Activated T-cell treated with anti-CD3 and anti-CD28 coated beads, Interleukin-2, amount 50 U/mL, for 48 hours (primary cell): ENCODE measurements at regions not wholly inside any gene's neighbourhood (a gene's known extent, or its start where the extent isn't known, plus 50 kb on each side); places are given as distances from the start of the nearest gene placed in this dataset.
"Not testable (repeated sequence)": the region's sequence is repeated elsewhere in the genome, so short reads cannot be mapped to it uniquely, and the experiment has no call there.

Experiments used
- DNase-seq, 2 experiments: peaks; one replicate each; pipeline ENCODE4 v3.0.0-alpha.2; 2020

DNA sequence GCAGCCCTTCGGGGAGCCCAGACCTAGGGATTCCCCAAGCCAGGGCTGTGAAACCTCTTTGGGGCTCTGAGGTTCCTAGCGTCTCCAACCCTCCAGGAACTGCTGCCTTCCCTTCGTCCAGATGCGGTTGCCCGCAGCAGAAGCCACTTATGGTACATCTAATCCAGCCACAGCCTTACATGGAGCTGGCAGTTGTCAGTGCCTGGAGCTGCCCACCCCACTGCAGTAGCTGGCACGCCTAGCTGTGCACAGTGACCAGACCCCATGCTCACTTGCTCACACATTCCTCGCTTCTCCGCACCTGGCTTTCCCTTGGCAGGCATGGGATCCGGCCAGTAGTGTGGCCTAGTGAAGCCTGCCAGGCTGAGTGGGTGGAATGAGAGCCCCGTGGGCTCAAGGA lies 547.6 kb downstream of the TBC1D32 start:
- no peak for DNase-seq

DNA sequence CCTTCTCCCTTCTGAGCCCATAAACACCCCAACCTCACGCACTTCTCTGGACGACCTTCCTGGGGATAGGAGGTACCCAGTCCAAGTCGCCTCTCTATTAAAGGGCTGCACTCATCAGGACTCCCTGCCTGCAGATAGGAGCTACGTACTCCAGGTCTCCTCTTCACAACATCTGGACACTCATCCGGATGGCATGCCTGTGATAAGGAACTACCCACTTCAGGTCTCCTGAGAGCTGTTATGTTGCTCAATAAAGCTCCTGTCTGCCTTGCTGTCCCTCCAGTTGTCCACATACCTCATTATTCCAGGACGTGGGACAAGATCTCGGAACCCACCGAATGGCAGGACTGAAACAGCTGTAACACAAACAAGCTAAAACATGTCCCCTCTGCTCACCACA lies 548.0 kb downstream of the TBC1D32 start:
- no peak for DNase-seq

DNA sequence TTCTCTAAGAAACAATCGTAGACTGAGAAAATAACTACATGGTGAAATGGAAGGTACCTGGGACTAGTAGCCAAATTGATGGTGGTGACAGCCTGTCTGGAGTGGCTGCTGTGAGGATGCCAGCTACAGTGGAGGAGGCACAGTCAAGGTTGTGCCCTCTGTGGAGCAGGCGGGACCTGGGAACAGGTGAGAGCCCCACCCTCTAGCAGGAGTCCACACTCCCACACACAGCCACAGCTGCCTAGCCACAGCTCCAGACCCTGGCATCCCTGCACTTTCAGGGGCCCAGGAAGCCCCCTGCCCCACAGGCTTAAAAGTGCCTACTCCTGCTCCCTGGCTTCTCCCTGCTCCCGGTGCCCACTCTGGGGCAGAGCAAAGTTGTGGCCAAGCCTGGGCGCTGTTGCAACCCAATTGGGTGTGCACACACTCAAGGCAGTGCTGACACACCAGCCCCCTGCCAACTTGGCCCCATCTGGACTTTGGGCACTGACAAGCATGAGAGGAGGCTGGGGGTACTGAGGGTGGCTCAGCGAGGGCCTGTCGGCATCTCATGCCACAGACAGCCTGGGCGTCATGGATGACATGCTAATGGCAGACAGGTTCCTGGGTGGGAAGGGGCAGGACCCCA lies 548.7 kb downstream of the TBC1D32 start:
- DNase-seq: no peak

DNA sequence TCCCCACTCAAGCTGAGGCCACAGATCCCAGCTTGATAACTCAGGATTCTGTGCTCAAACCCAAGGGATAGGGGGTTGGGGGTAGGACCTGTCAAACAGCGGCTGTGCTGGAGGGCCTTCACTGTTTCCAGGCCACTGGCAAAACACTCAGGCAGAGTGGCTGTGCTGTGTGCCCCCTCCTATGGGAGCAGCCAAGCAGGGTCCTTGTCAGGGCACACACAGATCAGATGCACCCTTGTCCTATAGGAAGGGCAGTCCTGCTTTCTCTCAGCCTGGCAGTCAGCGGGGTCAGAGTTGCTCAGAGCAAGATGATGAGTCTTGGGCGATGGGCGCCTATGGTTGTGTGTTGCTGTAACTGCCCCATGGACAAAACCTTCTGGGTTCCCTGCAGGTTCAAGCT lies 554.8 kb downstream of the TBC1D32 start:
- no peak for DNase-seq

GRCh38 chr6:120775698-120776097 lies 558.6 kb downstream of the TBC1D32 start:
- DNase-seq: no peak

DNA sequence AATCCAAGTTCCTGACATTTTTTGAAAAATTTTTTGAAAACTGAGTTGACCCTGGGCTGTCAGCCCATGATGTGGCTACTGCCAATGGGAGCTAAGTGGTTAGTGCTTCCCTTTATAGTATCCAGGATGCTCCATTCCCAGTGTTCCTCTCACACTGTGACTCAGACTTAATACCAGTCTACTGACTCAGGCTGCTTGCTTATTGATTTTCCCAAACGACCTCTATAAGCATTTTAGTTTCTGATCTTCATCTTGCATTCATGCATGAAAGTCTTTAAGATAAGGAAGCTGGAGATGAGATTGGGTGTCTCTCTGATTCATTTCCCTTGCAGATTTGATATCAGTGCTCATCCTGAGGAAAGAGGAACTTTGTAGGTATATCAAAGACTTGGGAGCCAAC lies 560.0 kb downstream of the TBC1D32 start:
- DNase-seq: no peak

GRCh38 chr6:120771019-120771418 lies 563.3 kb downstream of the TBC1D32 start:
- DNase-seq: no peak

DNA sequence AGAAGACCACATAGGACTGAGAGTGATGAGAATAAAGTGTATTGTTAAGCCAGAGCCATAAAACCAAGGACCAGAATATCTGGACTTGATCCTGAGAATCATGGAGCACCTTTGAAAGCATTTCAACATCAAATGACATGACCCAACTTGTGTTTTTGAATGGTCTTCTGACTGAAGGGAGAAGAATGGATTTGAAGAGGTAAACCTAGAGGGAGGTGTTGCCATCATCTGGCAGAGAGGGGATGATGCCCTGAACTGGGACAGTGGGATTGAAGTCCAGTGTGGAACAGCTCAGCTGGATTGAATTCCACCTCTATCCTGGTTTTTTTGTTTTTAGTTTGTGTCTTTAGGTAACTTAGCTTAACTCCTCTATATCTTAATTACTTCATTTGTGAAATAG lies 570.0 kb downstream of the TBC1D32 start:
- no peak for DNase-seq

DNA sequence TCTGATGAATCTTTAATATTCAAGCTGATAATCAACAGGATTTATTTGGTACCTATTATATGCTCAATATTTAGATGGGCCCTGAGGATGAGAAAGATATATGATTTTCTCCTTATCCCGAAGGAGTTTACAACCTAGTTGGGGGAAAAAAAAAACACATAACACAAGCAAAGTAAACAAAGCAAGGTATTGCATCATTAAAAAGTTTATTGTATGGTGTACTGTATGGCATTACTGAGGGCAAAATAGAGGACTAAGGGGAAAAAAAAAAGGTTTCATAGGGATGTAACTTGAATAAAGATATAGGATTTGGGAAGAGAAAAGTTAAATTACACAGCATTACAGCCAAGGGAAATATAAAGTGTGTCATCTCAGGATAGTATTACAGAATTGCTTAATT lies 574.7 kb downstream of the TBC1D32 start:
- DNase-seq: no peak

GRCh38 chr6:120748574-120748973 lies 585.7 kb downstream of the TBC1D32 start:
- DNase-seq: not testable (repeated sequence)

DNA sequence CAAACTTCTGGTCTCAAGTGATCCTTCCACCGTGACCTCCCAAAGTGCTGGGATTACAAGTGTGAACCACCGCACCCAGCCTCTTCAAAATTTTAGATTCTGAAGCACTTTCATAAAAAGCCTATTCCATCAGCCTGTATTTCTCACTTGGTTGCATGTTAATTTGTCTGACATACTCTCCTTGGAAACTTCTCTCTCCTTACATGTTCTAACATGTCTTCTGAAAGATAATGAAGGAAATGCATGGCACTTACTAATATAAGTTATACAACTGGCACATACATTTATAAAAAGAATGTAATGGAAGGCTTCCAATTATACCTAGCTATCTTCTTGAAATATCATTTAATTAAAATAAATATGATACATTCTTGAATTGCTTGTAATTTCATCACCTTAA lies 597.5 kb downstream of the TBC1D32 start:
- no peak for DNase-seq

DNA sequence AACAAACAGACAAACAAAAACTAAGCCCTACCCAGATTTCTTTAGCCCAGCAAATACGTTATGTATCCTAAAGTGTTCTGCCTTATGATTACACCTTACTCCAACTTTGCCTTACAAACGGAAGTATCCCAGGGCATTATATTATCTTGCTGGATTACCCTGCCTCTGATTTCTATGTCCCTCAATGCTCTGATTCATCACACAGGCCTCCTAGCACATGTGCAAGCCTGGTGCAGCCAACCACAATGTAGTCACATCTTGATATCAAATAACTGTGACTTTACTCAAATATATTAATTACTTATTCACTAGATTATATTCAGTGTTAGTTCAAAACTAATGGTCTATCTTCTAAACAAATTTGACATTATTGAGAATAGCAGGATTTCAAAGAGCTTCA lies 598.6 kb downstream of the TBC1D32 start:
- no peak for DNase-seq

- no peak for DNase-seq
Measured at GRCh38 chr6:120711255-120711654, 623.0 kb downstream of the TBC1D32 start.

DNA sequence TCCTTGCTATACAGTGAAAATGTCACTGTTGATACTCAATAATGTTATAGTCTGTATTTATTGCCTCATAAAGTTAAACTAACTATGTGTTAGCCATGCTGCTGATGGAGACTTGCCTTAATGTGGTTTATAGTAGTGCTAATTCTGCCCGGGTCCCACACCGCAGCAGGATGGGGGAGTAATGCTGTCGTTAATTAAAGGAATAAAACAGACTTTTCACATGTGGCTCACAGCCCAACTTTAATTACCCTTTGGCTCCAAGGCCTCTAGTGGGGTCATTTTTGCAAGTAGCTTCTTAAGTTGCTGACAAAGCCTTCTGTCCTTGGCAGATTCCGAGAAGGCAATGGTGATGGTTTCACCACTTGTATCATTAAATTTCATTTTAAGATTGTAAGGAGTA lies 634.3 kb downstream of the TBC1D32 start:
- no peak for DNase-seq

GRCh38 chr6:120686492-120686891 lies 647.8 kb downstream of the TBC1D32 start:
- no peak for DNase-seq

- no peak for DNase-seq
Measured at GRCh38 chr6:120682145-120682544, 652.1 kb downstream of the TBC1D32 start.

GRCh38 chr6:120681204-120681603 lies 653.1 kb downstream of the TBC1D32 start:
- no peak for DNase-seq

DNA sequence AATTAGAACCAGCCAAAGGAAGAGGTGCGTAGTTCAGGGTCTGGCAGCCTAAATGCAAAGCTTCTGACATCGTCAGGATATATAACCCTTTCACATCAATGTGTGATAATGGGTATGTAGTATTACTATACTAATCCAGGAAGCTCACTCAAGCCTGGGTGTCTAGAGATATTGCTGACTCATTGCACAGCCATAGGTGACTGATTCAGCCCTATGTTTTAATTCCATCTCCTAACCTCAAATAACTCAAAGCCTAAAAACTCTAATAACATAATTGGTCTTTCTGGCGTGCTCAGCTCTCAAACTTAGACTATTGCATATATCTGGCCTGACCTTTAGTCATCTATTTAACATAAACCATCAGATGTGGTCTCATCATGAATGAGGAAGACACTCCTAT lies 658.4 kb downstream of the TBC1D32 start:
- no peak for DNase-seq

DNA sequence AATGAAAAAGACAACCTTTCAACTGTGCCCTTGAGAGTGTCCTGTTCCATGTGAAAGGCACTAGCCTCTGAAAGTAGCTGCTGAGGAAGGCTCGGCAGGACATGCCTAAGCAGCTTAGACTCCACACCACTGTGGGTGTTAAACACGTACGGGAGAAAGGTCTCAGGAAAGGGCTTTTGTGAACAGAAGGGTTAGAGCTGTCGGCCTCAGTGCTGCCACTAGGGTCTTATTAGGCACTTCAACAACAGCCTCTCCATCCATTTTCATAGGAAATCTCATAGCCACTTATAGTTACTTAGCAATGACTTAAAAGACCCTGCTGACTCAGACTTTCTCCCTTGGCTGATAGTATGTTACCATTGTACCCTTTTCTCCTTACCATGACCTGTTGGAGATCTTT lies 662.8 kb downstream of the TBC1D32 start:
- DNase-seq: no peak

DNA sequence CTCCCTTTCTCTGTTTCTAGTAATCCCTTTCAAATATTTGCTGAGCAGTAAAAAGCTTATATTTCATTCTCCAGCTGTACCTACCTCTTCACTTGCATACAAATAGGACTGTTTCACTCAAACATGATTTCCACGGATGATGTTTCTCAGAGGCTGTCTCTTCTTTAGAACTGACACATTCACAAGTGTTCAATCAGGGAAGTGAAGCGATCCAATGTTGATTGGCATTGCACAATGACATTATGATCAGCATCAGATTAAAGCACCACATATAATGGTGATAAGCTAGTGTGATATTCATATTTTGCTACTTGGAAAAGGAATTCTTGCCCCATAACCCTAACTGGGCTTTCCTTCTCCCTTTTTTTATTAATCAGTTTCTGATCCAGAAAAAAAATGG lies 681.8 kb downstream of the TBC1D32 start:
- no peak for DNase-seq

- DNase-seq: no peak
Measured at GRCh38 chr6:120648713-120649112, 685.6 kb downstream of the TBC1D32 start.

DNA sequence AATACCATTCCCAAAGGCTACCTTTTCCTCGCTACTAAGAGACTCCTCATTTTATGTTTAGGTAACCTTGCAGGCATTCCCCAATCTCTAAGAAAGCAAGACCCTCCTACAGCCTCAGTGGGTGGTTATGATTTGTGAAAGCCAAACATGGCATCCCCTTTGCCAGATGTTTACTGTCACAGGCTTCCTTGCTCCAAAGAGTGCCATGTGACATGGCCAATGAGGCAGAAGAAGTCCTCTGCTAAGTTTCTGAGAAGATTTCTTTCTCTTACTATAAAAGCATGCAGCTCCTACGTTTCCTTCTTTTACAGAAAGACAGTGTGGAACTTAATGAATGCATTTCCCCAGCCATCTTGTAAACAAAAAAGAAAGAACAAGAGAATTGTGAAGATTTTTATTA lies 688.2 kb downstream of the TBC1D32 start:
- DNase-seq: no peak

- no peak for DNase-seq
Measured at GRCh38 chr6:120632975-120633374, 701.3 kb downstream of the TBC1D32 start.

- DNase-seq: no peak
Measured at GRCh38 chr6:120627612-120628011, 706.7 kb downstream of the TBC1D32 start.

DNA sequence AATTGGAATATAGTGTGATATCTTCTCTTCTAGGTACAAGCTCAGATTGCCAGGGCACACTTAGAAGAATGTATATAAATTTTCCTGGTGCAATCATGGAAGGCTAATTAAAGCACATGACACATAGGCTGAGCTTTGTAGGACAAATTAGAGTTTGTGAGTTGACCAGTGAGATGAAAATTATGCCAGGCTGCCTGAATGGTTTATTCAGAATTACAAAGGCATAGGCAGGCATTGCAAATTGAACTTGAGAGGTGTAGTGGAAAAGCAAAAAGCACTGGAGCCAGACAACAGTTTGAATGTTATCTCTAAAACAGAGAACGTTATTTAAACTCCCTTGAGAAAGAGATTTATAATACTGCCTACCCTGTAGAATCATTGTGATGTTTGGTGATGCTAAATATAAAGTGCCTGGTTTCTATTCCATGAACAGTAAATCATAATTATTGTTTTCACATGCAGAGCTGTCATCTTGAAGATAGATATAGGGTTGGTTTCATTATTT lies 712.1 kb downstream of the TBC1D32 start:
- DNase-seq: no peak

DNA sequence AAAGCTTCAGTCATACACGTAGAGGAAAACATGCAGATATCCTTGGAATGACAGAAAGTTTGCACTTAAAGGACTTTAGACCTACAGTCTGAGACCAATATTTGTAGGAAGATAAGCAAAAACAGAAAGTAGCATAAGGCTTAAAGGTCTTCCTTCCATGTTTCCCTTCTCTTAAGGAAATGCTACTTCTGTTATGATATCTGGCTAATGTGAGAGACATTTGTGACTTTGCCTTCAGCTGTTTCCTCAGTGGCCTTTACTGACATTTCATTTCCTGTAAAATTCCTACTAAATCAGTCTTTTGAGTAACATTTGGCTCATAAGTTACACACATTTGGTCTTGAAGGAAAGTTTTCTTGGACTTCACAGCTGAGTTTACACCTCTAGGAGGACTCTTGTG lies 713.4 kb downstream of the TBC1D32 start:
- no peak for DNase-seq
